ENCODE measurements at regions not wholly inside any gene's neighbourhood (a gene's known extent, or its start where the extent isn't known, plus 50 kb on each side); places are given as distances from the start of the nearest gene placed in this dataset.

- TF ChIP-seq FOXM1 (IDR thresholded peaks at IDR 0.05; ENCODE audit: borderline replicate concordance, low read depth), result no peak
- no peak for TF ChIP-seq EP300 (IDR thresholded peaks at IDR 0.05; ENCODE audit: borderline replicate concordance)
- TF ChIP-seq REST (IDR thresholded peaks at IDR 0.05; ENCODE audit: low read depth), result no peak
- TF ChIP-seq, protein P1, sequence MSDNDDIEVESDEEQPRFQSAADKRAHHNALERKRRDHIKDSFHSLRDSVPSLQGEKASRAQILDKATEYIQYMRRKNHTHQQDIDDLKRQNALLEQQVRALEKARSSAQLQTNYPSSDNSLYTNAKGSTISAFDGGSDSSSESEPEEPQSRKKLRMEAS (IDR thresholded peaks at IDR 0.05), result no peak
- TF ChIP-seq TCF12 (IDR thresholded peaks at IDR 0.05; ENCODE audit: low read depth), result no peak
These were observed 76.1 kb upstream of the MAP4 start for GRCh38 chr3:48092270-48092669.

DNA sequence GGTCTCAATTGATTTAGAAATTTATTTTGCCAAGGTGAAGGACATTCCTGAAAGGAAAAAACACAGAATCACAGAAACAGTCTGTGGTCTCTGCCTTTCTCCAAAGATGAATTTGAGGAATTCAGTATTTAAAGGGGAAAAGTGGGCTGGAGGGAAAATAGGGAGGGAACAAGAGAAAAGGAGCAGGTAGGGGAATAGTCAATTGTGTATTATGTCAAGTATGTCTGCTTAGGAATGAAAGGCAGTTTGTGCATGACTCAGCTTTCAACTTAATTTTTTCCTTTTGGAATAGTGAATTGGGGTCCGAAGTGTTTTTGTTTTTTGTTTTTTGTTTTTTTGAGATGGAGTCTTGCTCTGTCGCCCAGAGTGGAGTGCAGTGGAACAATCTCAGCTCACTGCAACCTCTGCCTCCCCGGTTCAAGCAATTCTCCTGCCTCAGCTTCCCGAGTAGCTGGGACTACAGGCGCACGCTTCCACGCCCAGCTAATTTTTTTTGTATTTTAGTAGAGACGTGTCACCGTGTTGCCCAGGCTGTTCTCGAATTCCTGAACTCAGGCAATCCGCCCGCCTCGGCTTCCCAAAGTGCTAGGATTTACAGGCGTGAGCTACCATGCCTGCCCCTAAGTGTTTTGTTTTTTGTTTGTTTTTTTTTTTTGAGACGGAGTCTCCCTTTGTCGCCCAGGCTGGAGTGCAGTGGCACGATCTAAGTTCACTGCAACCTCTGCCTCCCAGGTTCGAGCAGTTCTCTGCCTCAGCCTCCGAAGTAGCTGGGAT is 74.1 kb upstream of the MAP4 start:
- TF ChIP-seq EP300 (IDR thresholded peaks at IDR 0.05; ENCODE audit: borderline replicate concordance) (no peak), REST (IDR thresholded peaks at IDR 0.05; ENCODE audit: low read depth) (no peak), CEBPB (IDR thresholded peaks at IDR 0.05) (no peak), ZBTB7A (IDR thresholded peaks at IDR 0.05; ENCODE audit: low read depth) (no peak), NFIC (IDR thresholded peaks at IDR 0.05) (no peak), EGR1 (IDR thresholded peaks at IDR 0.05) (no peak), CREB1 (IDR thresholded peaks at IDR 0.05; ENCODE audit: low read depth) (no peak), FOXM1 (IDR thresholded peaks at IDR 0.05; ENCODE audit: borderline replicate concordance, low read depth) (no peak), RAD21 (IDR thresholded peaks at IDR 0.05; ENCODE audit: low read depth) (no peak), TCF12 (IDR thresholded peaks at IDR 0.05; ENCODE audit: low read depth) (no peak), YY1 (IDR thresholded peaks at IDR 0.05; ENCODE audit: low read depth) (no peak), TEAD4 (IDR thresholded peaks at IDR 0.05) (no peak), TAF1 (IDR thresholded peaks at IDR 0.05; ENCODE audit: low read depth) (no peak)
- TF ChIP-seq, protein P2, sequence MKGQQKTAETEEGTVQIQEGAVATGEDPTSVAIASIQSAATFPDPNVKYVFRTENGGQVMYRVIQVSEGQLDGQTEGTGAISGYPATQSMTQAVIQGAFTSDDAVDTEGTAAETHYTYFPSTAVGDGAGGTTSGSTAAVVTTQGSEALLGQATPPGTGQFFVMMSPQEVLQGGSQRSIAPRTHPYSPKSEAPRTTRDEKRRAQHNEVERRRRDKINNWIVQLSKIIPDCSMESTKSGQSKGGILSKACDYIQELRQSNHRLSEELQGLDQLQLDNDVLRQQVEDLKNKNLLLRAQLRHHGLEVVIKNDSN (IDR thresholded peaks at IDR 0.05), result no peak
- TF ChIP-seq, protein P1 (IDR thresholded peaks at IDR 0.05), result no peak

DNA sequence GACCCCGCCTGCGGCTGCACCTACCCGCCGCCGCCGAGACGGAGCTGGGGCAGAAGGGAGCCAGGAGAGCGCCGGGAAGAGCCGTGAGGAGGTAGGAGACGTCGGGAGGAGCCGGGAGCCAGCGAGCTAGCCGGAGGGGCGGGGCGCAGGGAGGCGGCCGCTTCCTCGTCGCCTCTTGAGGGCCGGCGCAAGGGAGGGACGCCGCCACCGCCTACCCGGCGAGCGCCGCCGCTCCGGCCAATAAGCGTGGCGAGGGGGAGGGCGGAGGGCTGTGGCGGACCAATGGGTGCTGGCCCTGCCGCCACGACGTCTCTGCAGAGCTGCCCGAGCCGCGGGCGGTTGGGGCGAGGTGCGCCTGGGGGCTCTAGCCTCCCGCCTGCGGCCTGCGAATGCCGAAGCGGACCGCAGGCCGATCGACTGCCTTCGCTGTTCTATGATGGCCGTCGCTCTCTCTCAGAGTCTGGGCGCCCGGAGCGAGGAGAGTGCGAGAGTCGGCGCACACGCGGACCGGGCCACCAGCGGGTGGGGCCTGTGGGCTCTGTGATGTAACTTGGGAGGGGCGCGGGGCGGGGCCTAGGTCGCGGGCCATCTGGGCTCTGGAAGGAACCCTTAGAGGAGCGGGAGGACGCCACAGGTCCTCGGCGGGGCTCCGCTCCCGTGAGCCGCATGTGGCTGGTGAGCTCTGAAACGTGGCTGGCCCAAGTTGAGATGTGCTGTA is 72.7 kb upstream of the MAP4 start:
- peak; percentile 6; the same call in 1 of the 2 replicates for TF ChIP-seq RAD21 (IDR thresholded peaks at IDR 0.05; ENCODE audit: low read depth)
- peak; percentile 37; the same call in 1 of the 2 replicates for TF ChIP-seq TEAD4 (IDR thresholded peaks at IDR 0.05)
- peak; percentile 64 for TF ChIP-seq CREB1 (IDR thresholded peaks at IDR 0.05; ENCODE audit: low read depth)
- TF ChIP-seq TAF1 (IDR thresholded peaks at IDR 0.05; ENCODE audit: low read depth), result peak; percentile 82
- 0 out of 2 replicates have a peak, but pooled peaks have one; percentile 61 for TF ChIP-seq YY1 (IDR thresholded peaks at IDR 0.05; ENCODE audit: low read depth)
- TF ChIP-seq FOXM1 (IDR thresholded peaks at IDR 0.05; ENCODE audit: borderline replicate concordance, low read depth), result no peak
- TF ChIP-seq, protein P1 (IDR thresholded peaks at IDR 0.05), result peak; percentile 96
- TF ChIP-seq NFIC (IDR thresholded peaks at IDR 0.05), result 0 out of 2 replicates have a peak, but pooled peaks have one; percentile 5
- no peak; the same call in 1 of the 2 replicates for TF ChIP-seq ZBTB7A (IDR thresholded peaks at IDR 0.05; ENCODE audit: low read depth)
- no peak for TF ChIP-seq EP300 (IDR thresholded peaks at IDR 0.05; ENCODE audit: borderline replicate concordance)
- TF ChIP-seq TCF12 (IDR thresholded peaks at IDR 0.05; ENCODE audit: low read depth), result no peak
- 0 out of 2 replicates have a peak, but pooled peaks have one; percentile 42 for TF ChIP-seq CEBPB (IDR thresholded peaks at IDR 0.05)

DNA sequence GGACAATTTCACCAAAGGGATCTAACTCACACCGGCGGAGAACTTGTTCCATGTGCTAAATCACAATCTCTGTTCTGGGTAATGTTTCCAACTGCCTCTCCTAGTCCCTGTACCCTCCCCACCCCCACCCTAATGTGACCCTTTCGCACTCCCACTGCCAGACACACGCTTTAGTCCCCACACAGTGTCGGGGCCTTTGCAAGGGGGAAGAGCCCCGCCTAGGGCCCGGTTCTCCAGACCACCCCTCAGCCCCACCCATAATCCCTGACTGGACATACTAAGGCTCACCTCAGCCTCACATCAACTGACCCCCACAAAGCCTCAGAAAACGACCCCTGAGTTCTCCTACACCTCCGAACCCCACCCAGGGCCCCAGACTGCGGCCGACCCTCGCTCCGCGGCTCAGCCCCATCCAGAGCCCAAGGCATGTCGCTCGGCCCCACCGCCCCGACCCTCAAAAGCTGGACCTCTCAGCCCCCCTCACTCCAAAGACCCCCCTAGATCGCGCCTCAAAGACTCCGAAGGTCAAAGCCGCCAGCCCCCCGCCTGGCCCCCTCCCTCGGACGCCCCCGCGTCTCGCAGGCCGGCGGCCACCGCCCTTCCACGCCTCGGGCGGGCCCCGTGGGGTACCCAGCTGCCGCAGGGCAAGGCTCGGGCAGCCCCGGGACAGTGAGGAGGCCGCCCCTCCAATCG is 72.0 kb upstream of the MAP4 start:
- TF ChIP-seq EGR1 (IDR thresholded peaks at IDR 0.05), result peak; percentile 62
- TF ChIP-seq TCF12 (IDR thresholded peaks at IDR 0.05; ENCODE audit: low read depth), result no peak
- TF ChIP-seq ZBTB7A (IDR thresholded peaks at IDR 0.05; ENCODE audit: low read depth), result peak; percentile 61; the same call in 1 of the 2 replicates

DNA sequence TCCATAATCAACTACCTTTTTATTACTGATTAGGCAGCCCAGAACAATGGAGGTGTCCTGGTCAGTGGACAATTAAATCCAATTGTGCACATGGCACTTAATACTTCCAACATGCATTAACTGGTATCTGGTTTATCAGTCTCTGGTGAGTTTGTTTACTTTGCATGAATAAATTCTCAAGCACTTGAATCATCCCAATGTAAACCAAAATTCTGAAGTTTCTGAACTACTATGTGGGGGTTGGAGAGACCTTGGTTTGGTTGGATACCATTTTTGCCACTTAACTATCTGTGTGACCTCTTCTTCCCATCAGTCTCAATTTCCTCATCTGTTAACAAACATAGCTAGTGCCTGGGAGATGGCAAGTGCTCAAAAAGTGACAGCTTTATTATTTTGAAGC is 70.5 kb upstream of the MAP4 start:
- TF ChIP-seq NFIC (IDR thresholded peaks at IDR 0.05), result no peak
- no peak for TF ChIP-seq YY1 (IDR thresholded peaks at IDR 0.05; ENCODE audit: low read depth)
- no peak for TF ChIP-seq FOXM1 (IDR thresholded peaks at IDR 0.05; ENCODE audit: borderline replicate concordance, low read depth)
- no peak for TF ChIP-seq TAF1 (IDR thresholded peaks at IDR 0.05; ENCODE audit: low read depth)
- TF ChIP-seq REST (IDR thresholded peaks at IDR 0.05; ENCODE audit: low read depth), result no peak
- no peak for TF ChIP-seq CEBPB (IDR thresholded peaks at IDR 0.05)
- no peak for TF ChIP-seq EP300 (IDR thresholded peaks at IDR 0.05; ENCODE audit: borderline replicate concordance)
- TF ChIP-seq ZBTB7A (IDR thresholded peaks at IDR 0.05; ENCODE audit: low read depth), result no peak
- TF ChIP-seq CREB1 (IDR thresholded peaks at IDR 0.05; ENCODE audit: low read depth), result no peak
- TF ChIP-seq TCF12 (IDR thresholded peaks at IDR 0.05; ENCODE audit: low read depth), result no peak
- no peak for TF ChIP-seq RAD21 (IDR thresholded peaks at IDR 0.05; ENCODE audit: low read depth)
- TF ChIP-seq, protein P1 (IDR thresholded peaks at IDR 0.05), result no peak
- no peak for TF ChIP-seq TEAD4 (IDR thresholded peaks at IDR 0.05)
- TF ChIP-seq EGR1 (IDR thresholded peaks at IDR 0.05), result no peak
- TF ChIP-seq, protein P2 (IDR thresholded peaks at IDR 0.05), result no peak
